Mammary epithelial cell (primary cell): ENCODE measurements at regions not wholly inside any gene's neighbourhood (a gene's known extent, or its start where the extent isn't known, plus 50 kb on each side); places are given as distances from the start of the nearest gene placed in this dataset.

Experiments
- EZH2 ChIP-seq: IDR thresholded peaks from 2 replicates; pipeline ENCODE4 v1.6.1; 2012; ENCODE audit warnings: low read length, inconsistent platforms, borderline replicate concordance
- TF ChIP-seq, protein P1 (sequence below), 2 donors: IDR thresholded peaks in 1 of 2; conservative IDR thresholded peaks in 1 of 2; 2 replicates each; pipeline ENCODE4 v1.5.1; 2011 to 2012; ENCODE audit warnings: inconsistent platforms in 2 of 2, low read length in 2 of 2, mild to moderate bottlenecking in 2 of 2, control low read depth in 1 of 2, low read depth in 1 of 2; ENCODE audit not compliant: insufficient read depth in 1 of 2; ENCODE audit errors: extremely low read depth in 1 of 2

DNA sequence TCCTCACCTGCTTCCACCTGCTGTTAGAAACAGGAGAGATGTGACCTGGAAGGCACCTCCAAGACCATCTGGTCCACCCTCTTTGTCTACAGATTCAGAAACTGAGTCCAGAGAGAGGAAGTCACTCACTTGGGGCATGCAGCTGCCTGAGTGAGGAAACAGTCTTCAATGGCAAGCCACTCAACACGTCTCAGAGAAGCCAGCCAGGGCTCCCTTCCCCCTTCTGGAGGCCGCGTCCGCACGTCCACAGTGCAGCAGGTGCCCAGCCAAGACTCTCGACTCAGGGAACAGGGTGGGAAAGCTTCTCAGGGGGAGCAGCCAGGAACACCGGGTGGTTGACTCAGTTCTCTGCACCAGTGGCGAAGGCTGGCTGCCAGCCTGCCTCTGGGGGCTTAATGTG is 201.7 kb downstream of the BCL11A start:
- TF ChIP-seq, protein P1, sequence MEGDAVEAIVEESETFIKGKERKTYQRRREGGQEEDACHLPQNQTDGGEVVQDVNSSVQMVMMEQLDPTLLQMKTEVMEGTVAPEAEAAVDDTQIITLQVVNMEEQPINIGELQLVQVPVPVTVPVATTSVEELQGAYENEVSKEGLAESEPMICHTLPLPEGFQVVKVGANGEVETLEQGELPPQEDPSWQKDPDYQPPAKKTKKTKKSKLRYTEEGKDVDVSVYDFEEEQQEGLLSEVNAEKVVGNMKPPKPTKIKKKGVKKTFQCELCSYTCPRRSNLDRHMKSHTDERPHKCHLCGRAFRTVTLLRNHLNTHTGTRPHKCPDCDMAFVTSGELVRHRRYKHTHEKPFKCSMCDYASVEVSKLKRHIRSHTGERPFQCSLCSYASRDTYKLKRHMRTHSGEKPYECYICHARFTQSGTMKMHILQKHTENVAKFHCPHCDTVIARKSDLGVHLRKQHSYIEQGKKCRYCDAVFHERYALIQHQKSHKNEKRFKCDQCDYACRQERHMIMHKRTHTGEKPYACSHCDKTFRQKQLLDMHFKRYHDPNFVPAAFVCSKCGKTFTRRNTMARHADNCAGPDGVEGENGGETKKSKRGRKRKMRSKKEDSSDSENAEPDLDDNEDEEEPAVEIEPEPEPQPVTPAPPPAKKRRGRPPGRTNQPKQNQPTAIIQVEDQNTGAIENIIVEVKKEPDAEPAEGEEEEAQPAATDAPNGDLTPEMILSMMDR (conservative IDR thresholded peaks at IDR 0.05 in 1 of 2, IDR thresholded peaks at IDR 0.05 in 1 of 2; ENCODE audit: extremely low read depth in 1 of 2, insufficient read depth in 1 of 2, low read depth in 1 of 2, low read length in 2 of 2): no peak
- no peak for TF ChIP-seq EZH2
